ENCODE measurements at regions not wholly inside any gene's neighbourhood (a gene's known extent, or its start where the extent isn't known, plus 50 kb on each side); places are given as distances from the start of the nearest gene placed in this dataset.

DNA sequence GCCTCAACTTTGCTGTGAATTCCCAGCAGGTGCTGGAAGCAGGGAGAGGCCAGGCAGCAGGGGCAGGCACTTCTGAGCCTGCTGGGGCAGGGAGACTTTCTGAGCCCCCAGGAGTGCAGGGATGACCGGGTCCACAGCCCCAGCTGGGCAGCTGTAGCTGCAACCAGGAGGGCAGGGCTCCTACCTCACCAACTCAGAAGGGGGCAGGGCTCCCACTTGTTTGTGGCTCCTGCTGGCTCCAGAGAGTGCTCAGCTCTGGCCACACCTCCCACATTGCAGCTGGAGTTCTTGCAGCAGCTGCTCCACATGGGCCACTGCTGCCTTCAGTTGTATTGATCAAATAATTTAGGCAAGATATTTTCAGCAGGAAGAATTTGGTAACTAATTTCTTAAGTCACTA is 812.3 kb downstream of the NSUN3 start:
- Histone ChIP-seq H3K27me3 (ENCODE audit: low read length) (no peaks in the 10 kb centered on the region; the same call in 1 of the 2 replicates), H3K9me3 (ENCODE audit: insufficient read depth, low read length) (peaks cover 11% of the 10 kb centered on the region; the same call in 1 of the 2 replicates), H3F3A (ENCODE audit: insufficient read depth) (no peaks in the 10 kb centered on the region), H3K27ac (ENCODE audit: low read depth, low read length) (no peak overlapping the region), H3K9me2 (replicated peaks; ENCODE audit: insufficient read depth, low read length) (no peaks in the 10 kb centered on the region), H2AFZ (ENCODE audit: low read depth, low read length, severe bottlenecking) (no peak overlapping the region), H3K79me2 (ENCODE audit: insufficient read depth, low read length) (no peaks in the 10 kb centered on the region), H3K9ac (ENCODE audit: low read length) (no peak overlapping the region), H4K20me1 (ENCODE audit: low read depth, low read length) (no peaks in the 10 kb centered on the region), H3K4me2 (ENCODE audit: low read depth, low read length, poor library complexity, severe bottlenecking) (no peak overlapping the region), H3K36me3 (ENCODE audit: low read length) (no peaks in the 10 kb centered on the region), H3K4me3 (ENCODE audit: insufficient read depth, low read length, poor library complexity, severe bottlenecking) (no peak overlapping the region)
- no peak for TF ChIP-seq EZH2phosphoT487 (conservative IDR thresholded peaks at IDR 0.05; ENCODE audit: low read length)
- TF ChIP-seq, protein P1, sequence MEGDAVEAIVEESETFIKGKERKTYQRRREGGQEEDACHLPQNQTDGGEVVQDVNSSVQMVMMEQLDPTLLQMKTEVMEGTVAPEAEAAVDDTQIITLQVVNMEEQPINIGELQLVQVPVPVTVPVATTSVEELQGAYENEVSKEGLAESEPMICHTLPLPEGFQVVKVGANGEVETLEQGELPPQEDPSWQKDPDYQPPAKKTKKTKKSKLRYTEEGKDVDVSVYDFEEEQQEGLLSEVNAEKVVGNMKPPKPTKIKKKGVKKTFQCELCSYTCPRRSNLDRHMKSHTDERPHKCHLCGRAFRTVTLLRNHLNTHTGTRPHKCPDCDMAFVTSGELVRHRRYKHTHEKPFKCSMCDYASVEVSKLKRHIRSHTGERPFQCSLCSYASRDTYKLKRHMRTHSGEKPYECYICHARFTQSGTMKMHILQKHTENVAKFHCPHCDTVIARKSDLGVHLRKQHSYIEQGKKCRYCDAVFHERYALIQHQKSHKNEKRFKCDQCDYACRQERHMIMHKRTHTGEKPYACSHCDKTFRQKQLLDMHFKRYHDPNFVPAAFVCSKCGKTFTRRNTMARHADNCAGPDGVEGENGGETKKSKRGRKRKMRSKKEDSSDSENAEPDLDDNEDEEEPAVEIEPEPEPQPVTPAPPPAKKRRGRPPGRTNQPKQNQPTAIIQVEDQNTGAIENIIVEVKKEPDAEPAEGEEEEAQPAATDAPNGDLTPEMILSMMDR (IDR thresholded peaks at IDR 0.05; ENCODE audit: insufficient read depth, low read length, poor library complexity, severe bottlenecking): no peak

DNA sequence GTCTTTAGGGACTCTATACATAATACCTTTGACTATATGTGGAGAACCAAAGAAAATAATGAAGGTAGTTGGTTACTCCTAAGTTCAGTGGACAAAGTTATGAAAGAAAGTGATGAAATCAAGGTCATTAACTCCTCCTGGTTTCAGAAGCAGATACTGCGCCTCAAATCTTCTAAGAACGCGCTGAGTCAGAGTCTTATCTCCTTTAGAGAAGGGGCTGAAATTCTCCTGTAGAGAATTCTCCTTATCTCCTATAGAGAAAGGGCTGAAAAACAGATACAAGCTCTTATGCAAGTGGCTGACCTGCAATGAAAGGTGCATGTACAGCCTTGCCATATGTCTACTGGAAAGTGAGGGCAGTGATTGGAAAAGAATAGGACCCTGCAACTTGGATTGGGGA is 824.2 kb downstream of the NSUN3 start:
- H3K9me3 ChIP-seq (ENCODE audit: insufficient read depth, low read length): no peaks in the 10 kb centered on the region
- H3K27ac ChIP-seq (ENCODE audit: low read depth, low read length): no peak overlapping the region
- H3K36me3 ChIP-seq (ENCODE audit: low read length): no peaks in the 10 kb centered on the region
- no peak overlapping the region for H3K4me2 ChIP-seq (ENCODE audit: low read depth, low read length, poor library complexity, severe bottlenecking)
- H3K4me3 ChIP-seq (ENCODE audit: insufficient read depth, low read length, poor library complexity, severe bottlenecking): no peak overlapping the region
- no peaks in the 10 kb centered on the region for H3F3A ChIP-seq (ENCODE audit: insufficient read depth)
- H3K9me2 ChIP-seq (replicated peaks; ENCODE audit: insufficient read depth, low read length): no peaks in the 10 kb centered on the region
- no peaks in the 10 kb centered on the region for H3K79me2 ChIP-seq (ENCODE audit: insufficient read depth, low read length)
- no peak for TF ChIP-seq EZH2phosphoT487 (conservative IDR thresholded peaks at IDR 0.05; ENCODE audit: low read length)
- TF ChIP-seq, protein P1 (IDR thresholded peaks at IDR 0.05; ENCODE audit: insufficient read depth, low read length, poor library complexity, severe bottlenecking): no peak
- H3K9ac ChIP-seq (ENCODE audit: low read length): no peak overlapping the region
- no peak overlapping the region for H2AFZ ChIP-seq (ENCODE audit: low read depth, low read length, severe bottlenecking)
- H4K20me1 ChIP-seq (ENCODE audit: low read depth, low read length): no peaks in the 10 kb centered on the region
- H3K27me3 ChIP-seq (ENCODE audit: low read length): no peaks in the 10 kb centered on the region

DNA sequence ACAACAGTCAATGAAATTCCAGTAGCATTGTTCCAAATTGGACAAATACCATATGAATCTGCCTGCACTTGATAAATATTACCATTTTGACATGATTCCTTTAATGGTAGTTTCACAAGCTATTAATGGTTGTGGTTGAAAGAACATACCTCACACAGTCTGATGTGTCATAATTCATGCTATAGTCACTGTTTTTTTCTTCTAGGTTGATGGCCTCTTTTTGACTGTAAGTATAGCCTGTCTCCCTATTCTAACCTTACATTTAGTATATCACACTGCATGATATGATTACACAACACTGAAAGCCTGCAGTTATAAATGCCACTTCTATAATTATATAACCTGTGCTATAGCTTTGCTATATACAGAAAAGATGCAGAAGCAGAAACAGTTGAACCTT is 834.1 kb downstream of the NSUN3 start:
- H3K9me3 ChIP-seq (ENCODE audit: insufficient read depth, low read length): no peaks in the 10 kb centered on the region
- no peak overlapping the region for H2AFZ ChIP-seq (ENCODE audit: low read depth, low read length, severe bottlenecking)
- no peaks in the 10 kb centered on the region for H3K36me3 ChIP-seq (ENCODE audit: low read length)
- no peaks in the 10 kb centered on the region for H3K9me2 ChIP-seq (replicated peaks; ENCODE audit: insufficient read depth, low read length)
- no peaks in the 10 kb centered on the region for H3K27me3 ChIP-seq (ENCODE audit: low read length)
- no peak overlapping the region for H3K27ac ChIP-seq (ENCODE audit: low read depth, low read length)
- no peaks in the 10 kb centered on the region for H4K20me1 ChIP-seq (ENCODE audit: low read depth, low read length)
- TF ChIP-seq, protein P1 (IDR thresholded peaks at IDR 0.05; ENCODE audit: insufficient read depth, low read length, poor library complexity, severe bottlenecking): no peak
- no peaks in the 10 kb centered on the region for H3K79me2 ChIP-seq (ENCODE audit: insufficient read depth, low read length)
- H3K4me2 ChIP-seq (ENCODE audit: low read depth, low read length, poor library complexity, severe bottlenecking): no peak overlapping the region
- no peak overlapping the region for H3K4me3 ChIP-seq (ENCODE audit: insufficient read depth, low read length, poor library complexity, severe bottlenecking)
- H3F3A ChIP-seq (ENCODE audit: insufficient read depth): no peaks in the 10 kb centered on the region
- H3K9ac ChIP-seq (ENCODE audit: low read length): no peak overlapping the region
